GM12878 (cell line): ENCODE measurements at regions not wholly inside any gene's neighbourhood (a gene's known extent, or its start where the extent isn't known, plus 50 kb on each side); places are given as distances from the start of the nearest gene placed in this dataset.

ENCODE experiments used
- ATAC-seq: fragments of 200-7000 bp; cut with Tn5 transposase; 3 replicates; pipeline ENCODE4 v1.9.1; 2020; ENCODE audit warnings: mild to moderate bottlenecking, moderate library complexity
- BruUV-seq: library from RNA; stranded (reverse); fragments of 400-500 nt; replicated peaks from 2 replicates; lab custom pipeline; 2021; lab: Mats Ljungman, UMichigan
- CTCF ChIA-PET: fragments of 300-600 bp; sonication (Branson Sonifier 250); formaldehyde crosslinking; extraction: SDS; loops from one replicate; lab custom pipeline; 2021; ENCODE audit warnings: inconsistent platforms; lab: Yijun Ruan, JAX
- POLR2A ChIA-PET: fragments of 350-600 bp; formaldehyde crosslinking; extraction: SDS; loops from one replicate; lab custom pipeline; 2021; ENCODE audit warnings: inconsistent platforms; lab: Charles Lee
- RAD21 ChIA-PET: fragments of 300-600 bp; sonication (Branson Sonifier 250); formaldehyde crosslinking; loops from one replicate; lab custom pipeline; 2023; ENCODE audit warnings: antibody characterized with exemption; ENCODE audit not compliant: unreplicated experiment; lab: Charles Lee
- SMC1A ChIA-PET: fragments of 300-600 bp; sonication (Branson Sonifier 250); formaldehyde crosslinking; loops from one replicate; lab custom pipeline; 2023; ENCODE audit not compliant: unreplicated experiment, uncharacterized antibody; lab: Charles Lee
- DNase-seq: peaks from one replicate; pipeline ENCODE4 v3.0.0-alpha.2; 2011; ENCODE audit warnings: low read depth, low spot score
- FAIRE-seq: peaks from 3 replicates; lab custom pipeline; 2011; peaks lifted over from hg19 to GRCh38; lab: Jason Lieb, UNC
- H2AFZ ChIP-seq: 2 replicates; pipeline ENCODE4 v1.6.0; 2011; ENCODE audit warnings: low read depth, low read length, control low read depth; ENCODE audit not compliant: control insufficient read depth
- H3K27ac ChIP-seq: 2 replicates; pipeline ENCODE4 v1.5.1; 2011; ENCODE audit warnings: control low read depth; ENCODE audit not compliant: control insufficient read depth, insufficient read depth
- H3K27me3 ChIP-seq, 2 experiments: replicated peaks in 1 of 2; 2 replicates each; pipeline versions ENCODE4 v1.6.0 to v1.6.1; 2011; ENCODE audit warnings: low read length in 1 of 2; ENCODE audit not compliant: control insufficient read depth in 2 of 2, insufficient read depth in 2 of 2
- H3K36me3 ChIP-seq, 2 experiments: 2 replicates each; pipeline ENCODE4 v1.5.1; 2011; ENCODE audit warnings: low read length in 1 of 2; ENCODE audit not compliant: control insufficient read depth in 2 of 2, insufficient read depth in 2 of 2
- H3K4me1 ChIP-seq: 2 replicates; pipeline ENCODE4 v1.6.1; 2011; ENCODE audit warnings: mild to moderate bottlenecking, low read length, moderate library complexity, mixed read lengths; ENCODE audit not compliant: control insufficient read depth, insufficient read depth
- H3K4me2 ChIP-seq: 2 replicates; pipeline ENCODE4 v1.6.0; 2011; ENCODE audit warnings: control low read depth; ENCODE audit not compliant: control insufficient read depth, insufficient read depth
- H3K4me3 ChIP-seq: fragments of 200-600 bp; sonication (generic); 2 replicates; pipeline ENCODE4 v1.5.1; 2016
- H3K79me2 ChIP-seq: 2 replicates; pipeline ENCODE4 v1.6.0; 2011; ENCODE audit warnings: low read length; ENCODE audit not compliant: control insufficient read depth, insufficient read depth
- H3K9ac ChIP-seq: 2 replicates; pipeline ENCODE4 v1.8.0; 2011; ENCODE audit warnings: low read length, control low read depth, mixed read lengths; ENCODE audit not compliant: control insufficient read depth, insufficient read depth
- H3K9me3 ChIP-seq: replicated peaks from 3 replicates; pipeline ENCODE4 v1.5.1; 2011; ENCODE audit warnings: mild to moderate bottlenecking, low read length; ENCODE audit not compliant: control insufficient read depth, insufficient read depth
- H4K20me1 ChIP-seq: 2 replicates; pipeline ENCODE4 v1.6.0; 2011; ENCODE audit not compliant: control insufficient read depth, insufficient read depth
- BHLHE40 ChIP-seq, 2 experiments: fragments of 450-650 bp in 1 of 2; IDR thresholded peaks; 2 replicates each; pipeline ENCODE4 v1.6.1; 2011 to 2017; ENCODE audit warnings: low read depth in 2 of 2, borderline replicate concordance in 1 of 2, improper control_type of control experiment in 1 of 2, low read length in 1 of 2, mild to moderate bottlenecking in 1 of 2
- CBFB ChIP-seq: IDR thresholded peaks from 2 replicates; pipeline ENCODE4 v1.6.1; 2016; ENCODE audit warnings: antibody characterized with exemption, low read depth
- CTCF ChIP-seq, 3 experiments: IDR thresholded peaks in 2 of 3; conservative IDR thresholded peaks in 1 of 3; 2 replicates each; pipeline ENCODE4 v1.5.1; 2011; ENCODE audit warnings: low read depth in 3 of 3, low read length in 3 of 3, mild to moderate bottlenecking in 3 of 3, control low read depth in 2 of 3, moderate library complexity in 2 of 3, inconsistent platforms in 1 of 3, mixed read lengths in 1 of 3; ENCODE audit not compliant: control insufficient read depth in 2 of 3, insufficient read depth in 1 of 3; ENCODE audit errors: extremely low read depth in 1 of 3
- ESRRA ChIP-seq: IDR thresholded peaks from 2 replicates; pipeline ENCODE4 v1.6.1; 2012; ENCODE audit warnings: mild to moderate bottlenecking, low read length, improper control_type of control experiment
- ETV6 ChIP-seq, 2 experiments: fragments of 450-650 bp in 1 of 2; IDR thresholded peaks in 1 of 2; conservative IDR thresholded peaks in 1 of 2; 2 replicates each; pipeline ENCODE4 v1.6.1; 2014; ENCODE audit warnings: antibody characterized with exemption in 1 of 2, borderline replicate concordance in 1 of 2, low read depth in 1 of 2, mild to moderate bottlenecking in 1 of 2, moderate library complexity in 1 of 2
- FOXM1 ChIP-seq: IDR thresholded peaks from 2 replicates; pipeline ENCODE4 v1.6.1; 2012; ENCODE audit warnings: low read depth, mild to moderate bottlenecking, inconsistent platforms, low read length, moderate library complexity
- GABPA ChIP-seq: IDR thresholded peaks from 2 replicates; pipeline ENCODE4 v1.6.1; 2014; ENCODE audit warnings: antibody characterized with exemption, low read depth, mild to moderate bottlenecking, inconsistent platforms
- IKZF2 ChIP-seq, 2 experiments: fragments of 450-650 bp; IDR thresholded peaks; 2 replicates each; pipeline ENCODE4 v1.6.1; 2017; ENCODE audit warnings: mild to moderate bottlenecking in 2 of 2, moderate library complexity in 2 of 2
- NFXL1 ChIP-seq: fragments of 450-650 bp; IDR thresholded peaks from 2 replicates; pipeline ENCODE4 v1.6.1; 2017; ENCODE audit warnings: antibody characterized with exemption, mild to moderate bottlenecking, borderline replicate concordance
- NR2F1 ChIP-seq: fragments of 450-650 bp; conservative IDR thresholded peaks from 2 replicates; pipeline ENCODE4 v1.6.1; 2017; ENCODE audit warnings: mild to moderate bottlenecking
- PML ChIP-seq: IDR thresholded peaks from 2 replicates; pipeline ENCODE4 v1.6.1; 2012; ENCODE audit warnings: low read length, inconsistent platforms
- POLR2AphosphoS5 ChIP-seq: IDR thresholded peaks from 2 replicates; pipeline ENCODE4 v1.6.1; 2011; ENCODE audit warnings: mild to moderate bottlenecking, low read length, inconsistent platforms
- RAD51 ChIP-seq: fragments of 450-650 bp; IDR thresholded peaks from 2 replicates; pipeline ENCODE4 v1.6.1; 2016; ENCODE audit warnings: moderate library complexity, mild to moderate bottlenecking, inconsistent platforms
- SIX5 ChIP-seq: IDR thresholded peaks from 2 replicates; pipeline ENCODE4 v1.6.1; 2011; ENCODE audit warnings: mild to moderate bottlenecking, low read depth, low read length, moderate library complexity; ENCODE audit not compliant: severe bottlenecking
- TARDBP ChIP-seq: IDR thresholded peaks from 2 replicates; pipeline ENCODE4 v1.6.1; 2016; ENCODE audit warnings: borderline replicate concordance
- TCF3 ChIP-seq: IDR thresholded peaks from 2 replicates; pipeline ENCODE4 v1.6.1; 2012; ENCODE audit warnings: low read depth, mild to moderate bottlenecking, low read length, borderline replicate concordance; ENCODE audit not compliant: insufficient read depth
- ZNF217 ChIP-seq: fragments of 450-650 bp; IDR thresholded peaks from 2 replicates; pipeline ENCODE4 v1.6.1; 2017; ENCODE audit warnings: antibody characterized with exemption, mild to moderate bottlenecking
- ZNF274 ChIP-seq: IDR thresholded peaks from one replicate; pipeline ENCODE4 v1.8.0; 2011; ENCODE audit not compliant: insufficient read length, insufficient read depth
- ZNF622 ChIP-seq: fragments of 450-650 bp; IDR thresholded peaks from 2 replicates; pipeline ENCODE4 v1.6.1; 2017; ENCODE audit warnings: mild to moderate bottlenecking, inconsistent platforms
- ZZZ3 ChIP-seq: IDR thresholded peaks from 2 replicates; pipeline ENCODE4 v1.6.1; 2011; ENCODE audit warnings: low read depth; ENCODE audit not compliant: control insufficient read depth, insufficient read length
- WGBS: methylation state at CpG from one replicate; pipeline ENCODE4 v1.1.6; 2016; ENCODE audit warnings: low lambda C conversion rate; ENCODE audit not compliant: insufficient replicate concordance, insufficient coverage; ENCODE audit errors: missing lambda C conversion rate; 5-methylcytosine and 5-hydroxymethylcytosine counted together
- in situ Hi-C: fragments of 300-500 bp; cut with MboI; formaldehyde crosslinking; loops from 9 replicates; pipeline ENCODE4 v1.14.3; 2018; ENCODE audit warnings: mixed read lengths
- intact Hi-C: fragments of 100-400 bp; cut with micrococcal nuclease; formaldehyde crosslinking; loops from one replicate; pipeline ENCODE4 v1.14.2; 2022; ENCODE audit not compliant: unreplicated experiment

GRCh38 chr18:53859764-53860163, 364.7 kb downstream of the MBD2 start:
- ChIA-PET RAD21 (no interaction called here), POLR2A (no interaction called here), SMC1A (interaction anchor here (1.1 kb wide), 1 partner anchor 10 kb away, joined by 3 read pairs; no protein-coding TSS in a partner anchor), CTCF (interaction anchor here (0.7 kb wide), 1 partner anchor 10 kb away, joined by 4 read pairs; no protein-coding TSS in a partner anchor)
- no peaks in the 10 kb centered on the region for H3K36me3 ChIP-seq
- H3K4me2 ChIP-seq: no peak overlapping the region
- DNase-seq: no peak
- 80% methylated on average over 1 of the region's 1 CpG for WGBS
- intact Hi-C loops: no loop called here
- H3K4me1 ChIP-seq: no peaks in the 10 kb centered on the region
- in situ Hi-C loops: no loop called here
- no peak overlapping the region for H3K9ac ChIP-seq
- no peaks in the 10 kb centered on the region for H4K20me1 ChIP-seq
- no peak overlapping the region for H3K27ac ChIP-seq
- no peak for FAIRE-seq
- no peaks in the 10 kb centered on the region for H3K79me2 ChIP-seq
- no TSS peak for BruUV-seq
- no peak overlapping the region for H2AFZ ChIP-seq
- no peak overlapping the region for H3K4me3 ChIP-seq
- TF ChIP-seq NFXL1: no peak
- TF ChIP-seq ZNF622: no peak
- no peak for TF ChIP-seq BHLHE40 (IDR thresholded peaks at IDR 0.05; ENCODE audit: borderline replicate concordance in 1 of 2, low read depth in 2 of 2, low read length in 1 of 2)
- no peak for TF ChIP-seq SIX5
- no peak for ATAC-seq
- H3K27me3 ChIP-seq: no peaks in the 10 kb centered on the region
- no peaks in the 10 kb centered on the region for H3K9me3 ChIP-seq

- ATAC-seq: no peak
- TF ChIP-seq TARDBP (no peak), ZNF217 (no peak), CBFB (no peak), POLR2AphosphoS5 (no peak), SIX5 (no peak), ZNF274 (no peak), NR2F1 (no peak), ETV6 (conservative IDR thresholded peaks at IDR 0.05 in 1 of 2, IDR thresholded peaks at IDR 0.05 in 1 of 2; ENCODE audit: borderline replicate concordance in 1 of 2, low read depth in 1 of 2) (no peak), ZZZ3 (no peak), PML (no peak), IKZF2 (IDR thresholded peaks at IDR 0.05) (no peak), GABPA (no peak), TCF3 (no peak), CTCF (IDR thresholded peaks at IDR 0.05 in 2 of 3, conservative IDR thresholded peaks at IDR 0.05 in 1 of 3; ENCODE audit: control insufficient read depth in 2 of 3, extremely low read depth in 1 of 3, insufficient read depth in 1 of 3, low read depth in 3 of 3, low read length in 3 of 3) (no peak), ESRRA (no peak), RAD51 (no peak), FOXM1 (no peak)
Measured at GRCh38 chr18:53850902-53851301, 373.6 kb downstream of the MBD2 start.

More at GRCh38 chr18:53850902-53851301, 373.6 kb downstream of the MBD2 start:
- Histone ChIP-seq H3K79me2 (no peaks in the 10 kb centered on the region), H3K27ac (no peak overlapping the region), H4K20me1 (no peaks in the 10 kb centered on the region), H3K4me1 (no peaks in the 10 kb centered on the region), H3K27me3 (no peaks in the 10 kb centered on the region), H3K36me3 (no peaks in the 10 kb centered on the region), H3K9ac (no peak overlapping the region), H3K9me3 (no peaks in the 10 kb centered on the region), H3K4me2 (no peak overlapping the region), H3K4me3 (no peak overlapping the region), H2AFZ (no peak overlapping the region)
- intact Hi-C loops: no loop called here
- DNase-seq (no peak), FAIRE-seq (no peak)
- ChIA-PET SMC1A (no interaction called here), POLR2A (no interaction called here), RAD21 (no interaction called here), CTCF (no interaction called here)
- no TSS peak for BruUV-seq
- in situ Hi-C loops: no loop called here
